GM23338 (cell line): ENCODE measurements at regions not wholly inside any gene's neighbourhood (a gene's known extent, or its start where the extent isn't known, plus 50 kb on each side); places are given as distances from the start of the nearest gene placed in this dataset.

Experiments
- ATAC-seq: fragments of 200-7000 bp; cut with Tn5 transposase; 3 replicates; pipeline ENCODE4 v1.9.1; 2020
- DNase-seq: peaks from one replicate; pipeline ENCODE4 v3.0.0-alpha.2; 2015; ENCODE audit warnings: low spot score
- H2AFZ ChIP-seq: fragments of 200-600 bp; sonication (generic); 2 replicates; pipeline ENCODE4 v1.8.0; 2016; ENCODE audit warnings: antibody characterized with exemption, mild to moderate bottlenecking, moderate library complexity
- H3F3A ChIP-seq: fragments of 200-600 bp; sonication (generic); replicated peaks from 2 replicates; pipeline ENCODE4 v1.8.0; 2017; ENCODE audit warnings: antibody characterized with exemption, mixed run types, low read depth
- H3K27ac ChIP-seq: fragments of 200-600 bp; sonication (generic); 2 replicates; pipeline ENCODE4 v1.6.1; 2016; ENCODE audit warnings: low read depth
- H3K27me3 ChIP-seq: fragments of 200-600 bp; sonication (generic); 2 replicates; pipeline ENCODE4 v1.8.0; 2016; ENCODE audit warnings: mild to moderate bottlenecking, mixed run types, moderate library complexity; ENCODE audit not compliant: insufficient read depth
- H3K36me3 ChIP-seq: fragments of 200-600 bp; sonication (generic); 2 replicates; pipeline ENCODE4 v1.8.0; 2016; ENCODE audit warnings: mild to moderate bottlenecking; ENCODE audit not compliant: insufficient read depth
- H3K4me1 ChIP-seq: fragments of 200-600 bp; sonication (generic); 2 replicates; pipeline ENCODE4 v1.8.0; 2016; ENCODE audit warnings: mild to moderate bottlenecking, moderate library complexity; ENCODE audit not compliant: insufficient read depth
- H3K4me2 ChIP-seq: fragments of 200-600 bp; sonication (generic); 2 replicates; pipeline ENCODE4 v1.7.1; 2017; ENCODE audit warnings: mixed run types
- H3K4me3 ChIP-seq: fragments of 200-600 bp; sonication (generic); 2 replicates; pipeline ENCODE4 v1.6.1; 2016; ENCODE audit warnings: mixed run types
- H3K79me2 ChIP-seq: fragments of 200-600 bp; sonication (generic); replicated peaks from 2 replicates; pipeline ENCODE4 v1.8.0; 2017; ENCODE audit warnings: mild to moderate bottlenecking; ENCODE audit not compliant: insufficient read depth
- H3K9me2 ChIP-seq: fragments of 200-600 bp; sonication (generic); 2 replicates; pipeline ENCODE4 v1.8.0; 2017; ENCODE audit not compliant: insufficient read depth
- H4K20me1 ChIP-seq: fragments of 200-600 bp; sonication (generic); replicated peaks from 2 replicates; pipeline ENCODE4 v1.8.0; 2017; ENCODE audit warnings: mild to moderate bottlenecking; ENCODE audit not compliant: insufficient read depth
- H3K27ac Mint-ChIP-seq: 2 replicates; pipeline ENCODE4 v1.8.0; 2020; ENCODE audit warnings: inconsistent platforms, mild to moderate bottlenecking, moderate library complexity, mixed read lengths
- H3K27me3 Mint-ChIP-seq: 3 replicates; pipeline ENCODE4 v1.8.0; 2022; ENCODE audit warnings: low read depth, mild to moderate bottlenecking, moderate library complexity, mixed read lengths, inconsistent platforms; ENCODE audit not compliant: insufficient read depth, poor library complexity
- H3K36me3 Mint-ChIP-seq: 3 replicates; pipeline ENCODE4 v1.8.0; 2021; ENCODE audit warnings: low read depth, mild to moderate bottlenecking, inconsistent platforms, moderate library complexity, mixed read lengths
- H3K4me1 Mint-ChIP-seq: 3 replicates; pipeline ENCODE4 v1.8.0; 2020; ENCODE audit warnings: mild to moderate bottlenecking, inconsistent platforms, mixed read lengths
- H3K4me3 Mint-ChIP-seq: 3 replicates; pipeline ENCODE4 v1.8.0; 2021; ENCODE audit warnings: moderate library complexity, mild to moderate bottlenecking, inconsistent platforms, mixed read lengths
- H3K9me3 Mint-ChIP-seq: 3 replicates; pipeline ENCODE4 v1.8.0; 2020; ENCODE audit warnings: moderate library complexity, mild to moderate bottlenecking, inconsistent platforms, mixed read lengths
- EZH2phosphoT487 ChIP-seq: fragments of 200-600 bp; sonication (generic); IDR thresholded peaks from one replicate; pipeline ENCODE4 v1.8.1; 2018; ENCODE audit warnings: antibody characterized with exemption; ENCODE audit not compliant: unreplicated experiment
- JUNB ChIP-seq: IDR thresholded peaks from one replicate; pipeline ENCODE4 v1.6.1; 2016; ENCODE audit warnings: antibody characterized with exemption; ENCODE audit not compliant: unreplicated experiment
- NANOG ChIP-seq: IDR thresholded peaks from 2 replicates; pipeline ENCODE4 v1.6.1; 2016; ENCODE audit warnings: antibody characterized with exemption, borderline replicate concordance
- POLR2AphosphoS5 ChIP-seq: IDR thresholded peaks from 2 replicates; pipeline ENCODE4 v1.6.1; 2016; ENCODE audit warnings: antibody characterized with exemption, low read depth
- ZNF114 ChIP-seq: fragments of 250-450 bp; sonication (Bioruptor Pico); IDR thresholded peaks from 2 replicates; pipeline ENCODE4 v1.5.0; 2020; ENCODE audit warnings: mild to moderate bottlenecking, moderate library complexity
- ZNF331 ChIP-seq: fragments of 250-450 bp; sonication (Bioruptor Pico); IDR thresholded peaks from 2 replicates; pipeline ENCODE4 v1.5.0; 2020; ENCODE audit warnings: low read depth, mild to moderate bottlenecking, moderate library complexity
- TF ChIP-seq, protein P1 (sequence below): IDR thresholded peaks from 2 replicates; pipeline ENCODE4 v1.6.1; 2016; ENCODE audit warnings: antibody characterized with exemption
- TF ChIP-seq, protein P2 (sequence below): fragments of 250-450 bp; sonication (Bioruptor Pico); IDR thresholded peaks from 2 replicates; pipeline ENCODE4 v1.5.0; 2020; ENCODE audit warnings: mild to moderate bottlenecking, moderate library complexity
- TF ChIP-seq, protein P3 (sequence below), 2 experiments: fragments of 200-600 bp in 1 of 2; sonication (generic) in 1 of 2; conservative IDR thresholded peaks; 2 replicates each; pipeline versions ENCODE4 v1.5.1 to v1.6.1; 2016 to 2017; ENCODE audit warnings: antibody characterized with exemption in 2 of 2, low read depth in 2 of 2, mild to moderate bottlenecking in 2 of 2, moderate library complexity in 1 of 2

DNA sequence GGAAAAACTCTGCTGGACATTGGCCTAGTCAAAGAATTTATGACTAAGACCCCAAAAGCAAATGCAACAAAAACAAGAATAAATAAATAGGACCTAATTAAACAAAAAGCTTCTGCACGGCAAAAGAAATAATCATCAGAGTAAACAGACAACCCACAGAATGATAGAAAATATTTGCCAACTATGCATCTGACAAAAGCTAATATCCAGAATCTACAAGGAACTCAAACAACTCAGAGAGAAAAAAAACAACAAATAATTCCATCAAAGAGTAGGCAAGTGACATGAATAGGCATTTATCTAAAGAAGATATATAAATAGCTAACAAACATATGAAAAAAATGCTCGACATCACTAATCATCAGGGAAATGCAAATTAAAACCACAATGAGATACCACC lies 91.2 kb upstream of the PALMD start:
- Mint-ChIP-seq H3K4me1 (no peaks in the 10 kb centered on the region), H3K4me3 (no peak overlapping the region)
- no peaks in the 10 kb centered on the region for H3K4me1 ChIP-seq

DNA sequence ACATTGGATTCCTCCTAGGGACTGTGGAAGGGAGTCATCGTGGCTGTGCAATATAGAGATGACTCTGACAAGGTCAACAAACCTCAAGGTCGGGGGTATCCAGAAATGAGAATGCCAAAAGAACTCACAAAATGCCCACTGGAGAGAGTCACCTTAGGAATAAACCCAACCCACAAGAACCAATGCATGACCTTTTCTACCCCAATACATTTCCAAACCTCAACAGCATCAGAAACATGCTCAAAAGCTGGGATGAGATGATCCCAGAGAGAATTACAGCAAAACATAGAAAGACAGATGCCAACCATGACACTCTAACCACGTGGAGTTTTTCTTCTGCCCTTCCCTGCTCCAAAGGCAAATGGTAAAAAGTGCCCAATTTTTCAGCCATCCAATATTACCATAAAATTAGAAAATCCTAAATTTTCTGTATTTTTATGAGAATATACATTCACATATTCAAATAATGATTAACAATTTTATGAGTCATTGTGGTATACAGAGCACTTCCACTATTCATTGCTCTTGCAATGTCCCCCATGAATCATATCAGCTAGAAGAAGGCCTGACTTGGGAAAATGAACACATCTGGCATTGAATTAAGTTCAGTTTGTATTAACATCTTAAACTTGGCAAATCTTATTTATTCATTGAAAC lies 88.2 kb upstream of the PALMD start:
- Mint-ChIP-seq H3K27me3 (no peaks in the 10 kb centered on the region), H3K4me3 (no peak overlapping the region), H3K36me3 (no peaks in the 10 kb centered on the region), H3K4me1 (no peaks in the 10 kb centered on the region), H3K9me3 (peaks cover 5% of the 10 kb centered on the region; the same call in 1 of the 3 replicates), H3K27ac (no peak overlapping the region)
- Histone ChIP-seq H3K27ac (no peak overlapping the region), H3K4me1 (no peaks in the 10 kb centered on the region), H3F3A (no peaks in the 10 kb centered on the region), H3K79me2 (no peaks in the 10 kb centered on the region), H2AFZ (no peak overlapping the region), H3K27me3 (no peaks in the 10 kb centered on the region), H3K36me3 (no peaks in the 10 kb centered on the region), H3K9me2 (no peaks in the 10 kb centered on the region), H4K20me1 (no peaks in the 10 kb centered on the region), H3K4me2 (no peak overlapping the region), H3K4me3 (no peak overlapping the region)
- ATAC-seq: no peak
- DNase-seq: no peak
- TF ChIP-seq, protein P1, sequence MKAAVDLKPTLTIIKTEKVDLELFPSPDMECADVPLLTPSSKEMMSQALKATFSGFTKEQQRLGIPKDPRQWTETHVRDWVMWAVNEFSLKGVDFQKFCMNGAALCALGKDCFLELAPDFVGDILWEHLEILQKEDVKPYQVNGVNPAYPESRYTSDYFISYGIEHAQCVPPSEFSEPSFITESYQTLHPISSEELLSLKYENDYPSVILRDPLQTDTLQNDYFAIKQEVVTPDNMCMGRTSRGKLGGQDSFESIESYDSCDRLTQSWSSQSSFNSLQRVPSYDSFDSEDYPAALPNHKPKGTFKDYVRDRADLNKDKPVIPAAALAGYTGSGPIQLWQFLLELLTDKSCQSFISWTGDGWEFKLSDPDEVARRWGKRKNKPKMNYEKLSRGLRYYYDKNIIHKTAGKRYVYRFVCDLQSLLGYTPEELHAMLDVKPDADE: no peak
- no peak for TF ChIP-seq ZNF114 (CRISPR knock-in tag)
- TF ChIP-seq, protein P2, sequence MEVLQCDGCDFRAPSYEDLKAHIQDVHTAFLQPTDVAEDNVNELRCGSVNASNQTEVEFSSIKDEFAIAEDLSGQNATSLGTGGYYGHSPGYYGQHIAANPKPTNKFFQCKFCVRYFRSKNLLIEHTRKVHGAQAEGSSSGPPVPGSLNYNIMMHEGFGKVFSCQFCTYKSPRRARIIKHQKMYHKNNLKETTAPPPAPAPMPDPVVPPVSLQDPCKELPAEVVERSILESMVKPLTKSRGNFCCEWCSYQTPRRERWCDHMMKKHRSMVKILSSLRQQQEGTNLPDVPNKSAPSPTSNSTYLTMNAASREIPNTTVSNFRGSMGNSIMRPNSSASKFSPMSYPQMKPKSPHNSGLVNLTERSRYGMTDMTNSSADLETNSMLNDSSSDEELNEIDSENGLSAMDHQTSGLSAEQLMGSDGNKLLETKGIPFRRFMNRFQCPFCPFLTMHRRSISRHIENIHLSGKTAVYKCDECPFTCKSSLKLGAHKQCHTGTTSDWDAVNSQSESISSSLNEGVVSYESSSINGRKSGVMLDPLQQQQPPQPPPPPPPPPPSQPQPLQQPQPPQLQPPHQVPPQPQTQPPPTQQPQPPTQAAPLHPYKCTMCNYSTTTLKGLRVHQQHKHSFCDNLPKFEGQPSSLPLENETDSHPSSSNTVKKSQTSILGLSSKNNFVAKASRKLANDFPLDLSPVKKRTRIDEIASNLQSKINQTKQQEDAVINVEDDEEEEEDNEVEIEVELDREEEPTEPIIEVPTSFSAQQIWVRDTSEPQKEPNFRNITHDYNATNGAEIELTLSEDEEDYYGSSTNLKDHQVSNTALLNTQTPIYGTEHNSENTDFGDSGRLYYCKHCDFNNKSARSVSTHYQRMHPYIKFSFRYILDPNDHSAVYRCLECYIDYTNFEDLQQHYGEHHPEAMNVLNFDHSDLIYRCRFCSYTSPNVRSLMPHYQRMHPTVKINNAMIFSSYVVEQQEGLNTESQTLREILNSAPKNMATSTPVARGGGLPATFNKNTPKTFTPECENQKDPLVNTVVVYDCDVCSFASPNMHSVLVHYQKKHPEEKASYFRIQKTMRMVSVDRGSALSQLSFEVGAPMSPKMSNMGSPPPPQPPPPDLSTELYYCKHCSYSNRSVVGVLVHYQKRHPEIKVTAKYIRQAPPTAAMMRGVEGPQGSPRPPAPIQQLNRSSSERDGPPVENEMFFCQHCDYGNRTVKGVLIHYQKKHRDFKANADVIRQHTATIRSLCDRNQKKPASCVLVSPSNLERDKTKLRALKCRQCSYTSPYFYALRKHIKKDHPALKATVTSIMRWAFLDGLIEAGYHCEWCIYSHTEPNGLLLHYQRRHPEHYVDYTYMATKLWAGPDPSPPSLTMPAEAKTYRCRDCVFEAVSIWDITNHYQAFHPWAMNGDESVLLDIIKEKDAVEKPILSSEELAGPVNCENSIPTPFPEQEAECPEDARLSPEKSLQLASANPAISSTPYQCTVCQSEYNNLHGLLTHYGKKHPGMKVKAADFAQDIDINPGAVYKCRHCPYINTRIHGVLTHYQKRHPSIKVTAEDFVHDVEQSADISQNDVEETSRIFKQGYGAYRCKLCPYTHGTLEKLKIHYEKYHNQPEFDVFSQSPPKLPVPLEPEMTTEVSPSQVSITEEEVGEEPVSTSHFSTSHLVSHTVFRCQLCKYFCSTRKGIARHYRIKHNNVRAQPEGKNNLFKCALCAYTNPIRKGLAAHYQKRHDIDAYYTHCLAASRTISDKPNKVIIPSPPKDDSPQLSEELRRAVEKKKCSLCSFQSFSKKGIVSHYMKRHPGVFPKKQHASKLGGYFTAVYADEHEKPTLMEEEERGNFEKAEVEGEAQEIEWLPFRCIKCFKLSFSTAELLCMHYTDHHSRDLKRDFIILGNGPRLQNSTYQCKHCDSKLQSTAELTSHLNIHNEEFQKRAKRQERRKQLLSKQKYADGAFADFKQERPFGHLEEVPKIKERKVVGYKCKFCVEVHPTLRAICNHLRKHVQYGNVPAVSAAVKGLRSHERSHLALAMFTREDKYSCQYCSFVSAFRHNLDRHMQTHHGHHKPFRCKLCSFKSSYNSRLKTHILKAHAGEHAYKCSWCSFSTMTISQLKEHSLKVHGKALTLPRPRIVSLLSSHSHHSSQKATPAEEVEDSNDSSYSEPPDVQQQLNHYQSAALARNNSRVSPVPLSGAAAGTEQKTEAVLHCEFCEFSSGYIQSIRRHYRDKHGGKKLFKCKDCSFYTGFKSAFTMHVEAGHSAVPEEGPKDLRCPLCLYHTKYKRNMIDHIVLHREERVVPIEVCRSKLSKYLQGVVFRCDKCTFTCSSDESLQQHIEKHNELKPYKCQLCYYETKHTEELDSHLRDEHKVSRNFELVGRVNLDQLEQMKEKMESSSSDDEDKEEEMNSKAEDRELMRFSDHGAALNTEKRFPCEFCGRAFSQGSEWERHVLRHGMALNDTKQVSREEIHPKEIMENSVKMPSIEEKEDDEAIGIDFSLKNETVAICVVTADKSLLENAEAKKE (CRISPR knock-in tag): no peak
- TF ChIP-seq EZH2phosphoT487: no peak
- no peak for TF ChIP-seq ZNF331 (CRISPR knock-in tag)

More for the DNA sequence above, 91.2 kb upstream of the PALMD start:
- no peak overlapping the region for H3K4me3 ChIP-seq
- H4K20me1 ChIP-seq: no peaks in the 10 kb centered on the region
- no peak for TF ChIP-seq EZH2phosphoT487
- TF ChIP-seq NANOG: no peak
- no peak for TF ChIP-seq POLR2AphosphoS5
- TF ChIP-seq, protein P3, sequence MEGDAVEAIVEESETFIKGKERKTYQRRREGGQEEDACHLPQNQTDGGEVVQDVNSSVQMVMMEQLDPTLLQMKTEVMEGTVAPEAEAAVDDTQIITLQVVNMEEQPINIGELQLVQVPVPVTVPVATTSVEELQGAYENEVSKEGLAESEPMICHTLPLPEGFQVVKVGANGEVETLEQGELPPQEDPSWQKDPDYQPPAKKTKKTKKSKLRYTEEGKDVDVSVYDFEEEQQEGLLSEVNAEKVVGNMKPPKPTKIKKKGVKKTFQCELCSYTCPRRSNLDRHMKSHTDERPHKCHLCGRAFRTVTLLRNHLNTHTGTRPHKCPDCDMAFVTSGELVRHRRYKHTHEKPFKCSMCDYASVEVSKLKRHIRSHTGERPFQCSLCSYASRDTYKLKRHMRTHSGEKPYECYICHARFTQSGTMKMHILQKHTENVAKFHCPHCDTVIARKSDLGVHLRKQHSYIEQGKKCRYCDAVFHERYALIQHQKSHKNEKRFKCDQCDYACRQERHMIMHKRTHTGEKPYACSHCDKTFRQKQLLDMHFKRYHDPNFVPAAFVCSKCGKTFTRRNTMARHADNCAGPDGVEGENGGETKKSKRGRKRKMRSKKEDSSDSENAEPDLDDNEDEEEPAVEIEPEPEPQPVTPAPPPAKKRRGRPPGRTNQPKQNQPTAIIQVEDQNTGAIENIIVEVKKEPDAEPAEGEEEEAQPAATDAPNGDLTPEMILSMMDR (conservative IDR thresholded peaks at IDR 0.05; ENCODE audit: low read depth in 2 of 2): no peak
- no peak for TF ChIP-seq JUNB
- no peak for TF ChIP-seq ZNF114 (CRISPR knock-in tag)
- no peaks in the 10 kb centered on the region for H3K36me3 ChIP-seq
- no peak overlapping the region for H3K4me2 ChIP-seq
- DNase-seq (no peak), ATAC-seq (no peak)
- Mint-ChIP-seq H3K27ac (no peak overlapping the region), H3K27me3 (no peaks in the 10 kb centered on the region), H3K36me3 (no peaks in the 10 kb centered on the region), H3K9me3 (no peaks in the 10 kb centered on the region)
- H3K27me3 ChIP-seq: no peaks in the 10 kb centered on the region
- no peak overlapping the region for H2AFZ ChIP-seq
- H3K27ac ChIP-seq: no peak overlapping the region
- H3F3A ChIP-seq: no peaks in the 10 kb centered on the region
- H3K79me2 ChIP-seq: no peaks in the 10 kb centered on the region
- H3K9me2 ChIP-seq: no peaks in the 10 kb centered on the region
